Liver (tissue), 8 donors: ENCODE measurements at regions not wholly inside any gene's neighbourhood (a gene's known extent, or its start where the extent isn't known, plus 50 kb on each side); places are given as distances from the start of the nearest gene placed in this dataset.

Experiments
- DNase-seq: peaks from one replicate; pipeline ENCODE4 v3.0.0-alpha.2; 2017; ENCODE audit warnings: low spot score
- H3K27ac ChIP-seq, 2 donors: one replicate each; pipeline ENCODE4 v1.7.0; 2013; ENCODE audit warnings: inconsistent platforms in 2 of 2, low read length in 2 of 2, control low read depth in 1 of 2, low read depth in 1 of 2, mild to moderate bottlenecking in 1 of 2
- H3K27me3 ChIP-seq, 4 donors: one replicate each; pipeline versions ENCODE4 v1.6.1 to v1.7.0; 2013; ENCODE audit warnings: low read length in 3 of 4, inconsistent platforms in 1 of 4, mild to moderate bottlenecking in 1 of 4, moderate library complexity in 1 of 4; ENCODE audit not compliant: control insufficient read depth in 4 of 4, insufficient read depth in 4 of 4
- H3K36me3 ChIP-seq, 4 donors: one replicate each; pipeline versions ENCODE4 v1.6.1 to v1.7.0; 2013; ENCODE audit warnings: low read length in 3 of 4, mild to moderate bottlenecking in 3 of 4, low read depth in 1 of 4, moderate library complexity in 1 of 4; ENCODE audit not compliant: control insufficient read depth in 4 of 4, insufficient read depth in 3 of 4
- H3K4me1 ChIP-seq, 4 donors: one replicate each; pipeline versions ENCODE4 v1.6.1 to v1.7.0; 2013; ENCODE audit warnings: low read length in 3 of 4, mild to moderate bottlenecking in 3 of 4, moderate library complexity in 1 of 4; ENCODE audit not compliant: control insufficient read depth in 4 of 4, insufficient read depth in 4 of 4
- H3K4me3 ChIP-seq, 3 donors: one replicate each; pipeline versions ENCODE4 v1.6.1 to v1.7.0; 2013; ENCODE audit warnings: low read length in 3 of 3, control low read depth in 1 of 3, low read depth in 1 of 3, mild to moderate bottlenecking in 1 of 3
- H3K9ac ChIP-seq, 2 donors: one replicate each; pipeline ENCODE4 v1.7.0; 2013; ENCODE audit warnings: low read length in 2 of 2, mild to moderate bottlenecking in 2 of 2, moderate library complexity in 2 of 2, control low read depth in 1 of 2, low read depth in 1 of 2
- H3K9me3 ChIP-seq, 4 donors: one replicate each; pipeline versions ENCODE4 v1.6.1 to v1.7.0; 2013; ENCODE audit warnings: low read length in 3 of 4; ENCODE audit not compliant: control insufficient read depth in 4 of 4
- ATF3 ChIP-seq: IDR thresholded peaks from 2 replicates; pipeline ENCODE4 v1.6.1; 2016; ENCODE audit warnings: antibody characterized with exemption
- CTCF ChIP-seq: fragments of 150-350 bp; IDR thresholded peaks from 2 replicates; pipeline ENCODE4 v1.5.1; 2017; ENCODE audit warnings: improper control_type of control experiment, low read depth, low read length; ENCODE audit not compliant: missing input control
- EGR1 ChIP-seq, 2 donors: IDR thresholded peaks; 2 replicates each; pipeline ENCODE4 v1.6.1; 2016 to 2018; ENCODE audit warnings: antibody characterized with exemption in 2 of 2, low read depth in 2 of 2
- FOXA1 ChIP-seq: IDR thresholded peaks from 2 replicates; pipeline ENCODE4 v1.6.1; 2016; ENCODE audit warnings: antibody characterized with exemption
- FOXA2 ChIP-seq: IDR thresholded peaks from 2 replicates; pipeline ENCODE4 v1.6.1; 2016; ENCODE audit warnings: antibody characterized with exemption
- GABPA ChIP-seq, 2 donors: IDR thresholded peaks in 1 of 2; conservative IDR thresholded peaks in 1 of 2; 2 replicates each; pipeline ENCODE4 v1.6.1; 2016; ENCODE audit warnings: antibody characterized with exemption in 2 of 2, mild to moderate bottlenecking in 1 of 2, moderate library complexity in 1 of 2
- HNF4A ChIP-seq, 2 donors: conservative IDR thresholded peaks; 2 replicates each; pipeline ENCODE4 v1.6.1; 2016; ENCODE audit warnings: antibody characterized with exemption in 2 of 2, mild to moderate bottlenecking in 2 of 2
- HNF4G ChIP-seq: IDR thresholded peaks from 2 replicates; pipeline ENCODE4 v1.6.1; 2016; ENCODE audit warnings: antibody characterized with exemption
- JUND ChIP-seq, 2 donors: IDR thresholded peaks; 2 replicates each; pipeline ENCODE4 v1.6.1; 2016; ENCODE audit warnings: antibody characterized with exemption in 2 of 2
- MAX ChIP-seq: IDR thresholded peaks from 2 replicates; pipeline ENCODE4 v1.6.1; 2016; ENCODE audit warnings: antibody characterized with exemption
- NR2F2 ChIP-seq: IDR thresholded peaks from 2 replicates; pipeline ENCODE4 v1.6.1; 2016; ENCODE audit warnings: antibody characterized with exemption
- RAD21 ChIP-seq, 2 donors: IDR thresholded peaks; 2 replicates each; pipeline ENCODE4 v1.6.1; 2016; ENCODE audit warnings: antibody characterized with exemption in 2 of 2, mild to moderate bottlenecking in 2 of 2
- REST ChIP-seq: IDR thresholded peaks from 2 replicates; pipeline ENCODE4 v1.6.1; 2016; ENCODE audit warnings: antibody characterized with exemption, mild to moderate bottlenecking
- RXRA ChIP-seq, 2 donors: IDR thresholded peaks; 2 replicates each; pipeline ENCODE4 v1.6.1; 2017 to 2018; ENCODE audit warnings: antibody characterized with exemption in 2 of 2, mild to moderate bottlenecking in 1 of 2
- SP1 ChIP-seq: IDR thresholded peaks from 2 replicates; pipeline ENCODE4 v1.6.1; 2018; ENCODE audit warnings: antibody characterized with exemption, mild to moderate bottlenecking
- TAF1 ChIP-seq: conservative IDR thresholded peaks from 2 replicates; pipeline ENCODE4 v1.6.1; 2016; ENCODE audit warnings: antibody characterized with exemption, mild to moderate bottlenecking
- YY1 ChIP-seq: IDR thresholded peaks from 2 replicates; pipeline ENCODE4 v1.6.1; 2016; ENCODE audit warnings: antibody characterized with exemption, mild to moderate bottlenecking
- ZBTB33 ChIP-seq: IDR thresholded peaks from 2 replicates; pipeline ENCODE4 v1.6.1; 2016; ENCODE audit warnings: antibody characterized with exemption
- WGBS: extraction: QIAGEN DNeasy Blood & Tissue Kit; methylation state at CpG from one replicate; pipeline ENCODE4 v1.1.7; 2013; 5-methylcytosine and 5-hydroxymethylcytosine counted together
- donor health status: healthy.
- donor health status: healthy.
- donor health status: healthy.
- donor health status: healthy.
- donor health status: healthy.

DNA sequence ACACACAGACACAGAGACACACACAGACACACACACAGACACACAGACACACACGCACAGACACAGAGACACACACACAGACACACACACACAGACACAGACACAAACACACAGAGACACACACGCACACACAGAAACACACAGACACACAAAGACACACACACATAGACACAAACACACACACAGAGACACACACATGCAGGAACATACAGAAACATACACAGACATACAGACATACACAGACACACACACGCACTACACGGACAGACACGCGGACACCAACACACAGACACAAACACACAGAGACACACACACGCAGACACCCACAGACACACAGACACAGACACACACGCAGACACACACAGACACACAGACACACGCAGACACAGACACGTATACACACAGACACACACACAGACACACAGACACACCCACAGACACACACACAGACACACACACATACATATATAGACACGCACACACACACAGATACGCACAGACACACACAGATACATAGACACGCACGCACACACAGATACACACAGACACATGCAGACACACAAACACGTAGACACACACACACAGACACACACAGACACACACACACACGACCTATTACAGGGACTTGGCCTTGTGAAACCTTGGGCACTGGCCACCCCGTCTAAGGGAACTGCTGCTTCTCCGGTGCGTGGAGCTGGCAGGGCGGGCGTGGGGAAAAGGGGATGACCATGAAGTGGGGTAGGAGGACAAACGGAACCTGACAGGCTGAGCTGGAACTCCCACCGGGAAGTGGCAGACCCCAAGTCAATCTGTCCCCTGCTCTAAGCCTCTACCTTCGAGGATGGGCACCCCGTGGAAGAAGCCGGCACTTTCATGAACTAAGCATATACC lies 211.4 kb downstream of the TFCP2L1 start:
- Histone ChIP-seq H3K4me3 (no peak overlapping the region), H3K9ac (no peak overlapping the region), H3K27me3 (peaks cover 0 to 18% (median under 1%) of the 10 kb centered on the region in 4 donors), H3K4me1 (peaks cover 0 to 2% (median 0%) of the 10 kb centered on the region in 4 donors), H3K27ac (no peak overlapping the region), H3K36me3 (no peaks in the 10 kb centered on the region), H3K9me3 (no peaks in the 10 kb centered on the region)
- WGBS: 84% methylated on average over 26 of the region's 26 CpGs
- no peak for TF ChIP-seq NR2F2
- no peak for TF ChIP-seq MAX
- TF ChIP-seq CTCF: no peak
- no peak for TF ChIP-seq TAF1
- TF ChIP-seq ATF3: no peak
- no peak for TF ChIP-seq FOXA2
- no peak for TF ChIP-seq SP1
- TF ChIP-seq RAD21 (IDR thresholded peaks at IDR 0.05): no peak
- TF ChIP-seq RXRA (IDR thresholded peaks at IDR 0.05): no peak
- no peak for TF ChIP-seq HNF4G
- no peak for TF ChIP-seq REST
- TF ChIP-seq EGR1 (IDR thresholded peaks at IDR 0.05; ENCODE audit: low read depth in 2 of 2): no peak
- TF ChIP-seq FOXA1: no peak
- no peak for TF ChIP-seq JUND (IDR thresholded peaks at IDR 0.05)
- TF ChIP-seq GABPA (IDR thresholded peaks at IDR 0.05 in 1 of 2, conservative IDR thresholded peaks at IDR 0.05 in 1 of 2): no peak
- TF ChIP-seq ZBTB33: no peak
- no peak for TF ChIP-seq HNF4A (conservative IDR thresholded peaks at IDR 0.05)
- no peak for TF ChIP-seq YY1
- no peak for DNase-seq
